GM19351 (cell line): ENCODE measurements at regions not wholly inside any gene's neighbourhood (a gene's known extent, or its start where the extent isn't known, plus 50 kb on each side); places are given as distances from the start of the nearest gene placed in this dataset.

Experiments used
- ATAC-seq: cut with Tn5 transposase; IDR thresholded peaks from one replicate; pipeline ENCODE4 v1.9.1; 2021; ENCODE audit warnings: mild to moderate bottlenecking, moderate library complexity; ENCODE audit not compliant: unreplicated experiment

- ATAC-seq = no peak
Measured at GRCh38 chr2:55973673-55974072, 50.1 kb upstream of the EFEMP1 start.

DNA sequence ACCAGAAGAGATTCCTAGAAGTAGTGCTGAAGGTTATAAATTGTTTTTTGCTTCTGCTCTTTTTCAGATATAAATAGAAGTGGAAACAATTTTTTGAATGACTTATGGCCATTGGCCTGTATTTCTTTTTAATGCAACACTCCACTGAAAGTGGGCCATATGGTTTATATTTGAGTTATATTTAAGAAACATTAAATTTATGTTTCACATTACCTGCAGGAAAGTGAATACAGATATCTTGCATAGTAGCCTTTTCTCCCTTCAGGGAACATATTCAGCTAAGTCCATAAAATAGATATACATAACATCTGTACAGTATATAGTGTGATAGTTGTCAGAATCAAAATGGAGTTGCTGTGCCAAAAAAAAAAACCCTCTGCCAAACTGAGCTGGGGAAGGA is 53.1 kb upstream of the EFEMP1 start:
- no peak for ATAC-seq

DNA sequence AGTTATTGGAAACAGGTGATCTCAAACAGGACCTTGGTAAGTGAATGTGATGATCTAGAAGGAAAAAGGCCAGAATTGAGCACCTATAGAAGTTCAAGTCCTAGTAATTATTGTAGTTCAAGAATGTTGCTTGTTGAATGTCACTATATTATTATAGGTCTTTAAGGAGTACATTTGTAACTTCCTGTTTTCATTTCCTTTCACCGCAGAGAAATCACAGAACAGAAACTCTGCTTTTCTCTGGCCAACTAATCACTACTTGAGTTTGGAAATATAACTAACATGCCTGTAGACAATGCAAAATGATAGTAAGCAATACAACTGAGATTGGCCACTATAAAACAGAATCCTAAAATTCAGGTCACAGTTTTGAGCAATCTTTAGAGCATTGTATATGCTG is 61.8 kb upstream of the EFEMP1 start:
- peak; percentile 98 for ATAC-seq

DNA sequence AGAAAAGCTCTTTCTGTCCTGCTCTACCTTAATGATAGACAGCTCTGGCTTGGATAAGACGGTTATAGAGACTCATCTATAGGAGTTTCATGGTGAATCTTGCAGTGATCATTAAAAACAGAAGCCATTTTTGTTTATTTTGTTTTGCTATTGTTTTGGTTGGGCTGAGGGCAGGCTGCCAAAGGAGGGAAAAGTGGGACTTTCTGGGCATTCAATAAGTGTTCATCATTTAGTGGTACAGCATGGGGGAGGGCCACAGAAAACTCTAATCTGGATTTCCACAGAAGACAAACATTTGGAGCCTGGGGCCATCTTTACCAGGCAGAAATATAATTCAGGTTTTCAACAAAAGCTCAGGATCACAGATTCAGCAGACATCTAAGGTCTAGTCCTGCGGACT is 62.4 kb upstream of the EFEMP1 start:
- ATAC-seq = no peak

DNA sequence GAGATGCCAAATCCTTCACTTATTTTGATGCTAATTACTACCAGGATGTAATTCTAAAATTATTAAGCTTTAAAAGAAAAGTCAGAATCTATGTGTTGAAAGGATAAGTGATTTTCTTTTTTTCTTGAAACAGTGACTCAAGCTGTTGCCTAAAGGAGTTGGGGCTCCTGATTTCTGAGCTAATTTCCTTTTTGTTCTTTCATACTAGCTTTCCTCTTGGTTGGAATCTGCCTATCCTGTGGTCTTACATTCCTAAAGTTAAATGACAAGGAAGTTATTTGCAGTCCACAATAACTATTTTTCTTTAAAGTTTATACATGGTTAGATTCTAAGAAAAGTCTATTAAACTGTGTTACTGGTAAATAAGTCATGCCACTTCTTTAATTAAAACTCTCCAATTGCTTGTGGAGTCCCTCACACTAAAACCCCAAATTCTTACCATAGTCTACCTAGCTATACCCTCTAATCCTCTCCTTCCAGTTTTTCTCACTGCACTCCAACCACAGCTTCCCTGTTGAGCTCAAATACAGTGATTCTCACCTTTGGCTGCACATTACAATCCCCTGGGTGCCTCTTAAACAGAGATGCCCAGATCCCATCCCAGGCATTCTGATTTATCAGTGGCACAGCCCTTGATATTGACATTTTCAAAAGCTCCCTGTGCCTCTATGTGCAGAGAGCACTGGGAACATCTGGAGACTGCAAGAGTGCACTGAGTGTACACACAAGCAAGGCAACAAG is 63.3 kb upstream of the EFEMP1 start:
- no peak for ATAC-seq

DNA sequence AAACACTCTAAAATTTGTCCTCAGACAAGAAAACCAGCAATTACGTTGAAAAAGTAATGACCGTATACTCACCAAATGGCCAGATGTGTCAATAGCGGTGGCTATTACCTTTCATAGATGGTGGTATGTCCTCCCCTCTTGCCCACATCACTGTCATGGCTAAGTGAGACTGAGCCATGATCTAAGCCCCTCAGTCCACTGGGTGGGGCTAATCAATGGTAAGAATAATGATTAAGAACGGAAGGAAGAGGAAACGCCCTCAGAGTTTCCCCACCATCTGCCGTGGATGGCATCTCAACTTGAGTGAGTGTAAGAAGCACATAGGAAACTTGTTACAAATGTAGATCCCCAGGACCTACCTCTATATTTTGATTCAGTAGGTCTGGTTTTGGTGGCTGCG is 65.8 kb upstream of the EFEMP1 start:
- no peak for ATAC-seq

- ATAC-seq = no peak
Measured at GRCh38 chr2:55992455-55992854, 68.9 kb upstream of the EFEMP1 start.

DNA sequence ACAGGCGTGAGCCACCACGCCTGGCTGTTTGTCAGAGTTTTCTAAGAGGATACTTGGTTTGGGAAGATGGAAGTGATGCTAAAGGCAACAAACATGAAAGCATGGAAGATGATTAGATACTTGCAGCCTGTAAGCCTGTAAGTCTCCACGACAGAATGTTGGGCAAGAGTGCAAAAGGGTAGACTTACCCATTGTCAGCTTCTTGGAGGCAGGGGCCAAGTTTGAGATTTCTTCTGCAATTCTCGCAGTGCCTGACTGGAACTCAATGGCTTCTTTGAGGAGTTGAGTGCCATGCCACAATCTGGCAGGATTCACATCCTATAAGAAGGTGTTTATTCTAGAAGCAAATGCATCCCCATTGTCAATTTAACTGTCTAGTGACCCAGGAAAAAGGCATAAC is 70.1 kb upstream of the EFEMP1 start:
- ATAC-seq = no peak

DNA sequence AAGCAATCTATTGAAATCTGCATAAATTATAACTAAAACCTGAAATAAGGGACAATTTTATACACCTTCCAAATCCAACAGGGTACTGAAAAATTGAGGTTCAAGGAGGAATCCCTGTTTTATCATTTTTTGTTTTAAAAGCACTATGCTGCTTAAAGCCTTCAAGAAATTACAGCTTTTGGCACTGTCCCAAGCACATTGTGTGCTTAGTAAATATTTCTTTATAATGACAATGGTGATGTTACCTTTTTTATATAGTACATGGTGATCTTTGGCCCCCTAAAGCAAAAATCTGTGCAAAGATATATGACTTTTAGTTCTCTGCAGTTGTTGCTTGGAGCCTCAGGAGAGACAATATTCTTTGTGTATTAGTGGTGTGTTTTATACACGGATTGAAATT is 71.6 kb upstream of the EFEMP1 start:
- no peak for ATAC-seq

- no peak for ATAC-seq
Measured at GRCh38 chr2:55995902-55996301, 72.3 kb upstream of the EFEMP1 start.

- no peak for ATAC-seq
Measured at GRCh38 chr2:55999231-55999630, 75.6 kb upstream of the EFEMP1 start.

GRCh38 chr2:55999790-56000189 is 76.2 kb upstream of the EFEMP1 start:
- ATAC-seq = no peak

DNA sequence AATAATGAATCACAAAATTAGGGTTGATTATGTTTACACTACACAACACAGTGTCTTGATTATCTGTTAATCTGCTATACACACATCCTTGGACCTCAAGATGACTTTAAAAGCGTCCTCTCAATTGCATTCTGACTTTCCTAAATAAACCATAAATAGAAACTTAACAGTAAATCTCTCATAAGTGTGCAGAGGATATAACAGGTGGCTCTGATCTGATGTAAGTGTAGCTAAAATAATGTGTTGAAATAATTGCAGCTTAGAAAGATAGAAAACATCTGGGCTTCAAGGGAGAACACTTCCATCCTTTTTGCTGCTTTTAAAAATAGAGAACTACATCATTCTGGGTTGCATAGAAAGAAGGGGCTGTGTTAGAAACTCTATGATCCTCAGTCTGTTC is 78.4 kb upstream of the EFEMP1 start:
- no peak for ATAC-seq

DNA sequence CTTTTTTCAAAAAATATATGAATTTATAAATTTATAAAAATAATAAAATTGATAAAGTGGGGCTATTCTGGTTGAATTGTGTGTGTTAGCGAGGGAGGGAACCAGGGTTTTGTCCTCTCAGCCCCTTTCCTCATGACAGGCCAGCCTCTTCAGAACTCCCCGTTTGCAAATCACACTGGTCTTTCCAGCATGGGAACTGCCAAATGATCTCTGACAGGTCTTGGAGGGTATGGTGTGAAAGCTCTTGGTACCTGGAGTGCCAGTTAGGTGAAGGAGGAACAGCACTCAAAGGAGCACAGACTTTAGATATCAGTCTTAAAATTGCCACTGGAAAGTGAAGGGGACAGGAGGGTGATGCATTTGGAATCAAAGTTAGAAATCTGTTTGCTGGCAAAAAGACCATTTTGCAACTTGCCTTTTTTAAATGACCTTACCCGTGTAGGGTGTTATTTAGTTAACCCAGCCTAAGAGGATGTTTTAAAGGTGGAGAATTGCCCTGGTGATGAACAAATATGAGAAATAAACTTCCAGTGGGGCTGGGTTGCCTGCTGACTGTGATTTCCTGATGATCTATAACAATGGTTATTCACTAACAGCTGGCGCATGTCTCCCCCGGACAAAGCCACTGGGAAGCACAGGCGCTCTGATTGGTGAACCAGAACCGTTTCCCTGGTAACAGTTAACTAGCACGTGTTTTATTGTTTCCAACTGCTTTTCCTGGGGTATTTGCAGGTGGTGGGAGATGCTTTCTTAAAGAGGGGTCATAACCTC is 85.3 kb upstream of the EFEMP1 start:
- ATAC-seq = no peak

GRCh38 chr2:56009758-56010458 is 86.3 kb upstream of the EFEMP1 start:
- ATAC-seq = no peak

DNA sequence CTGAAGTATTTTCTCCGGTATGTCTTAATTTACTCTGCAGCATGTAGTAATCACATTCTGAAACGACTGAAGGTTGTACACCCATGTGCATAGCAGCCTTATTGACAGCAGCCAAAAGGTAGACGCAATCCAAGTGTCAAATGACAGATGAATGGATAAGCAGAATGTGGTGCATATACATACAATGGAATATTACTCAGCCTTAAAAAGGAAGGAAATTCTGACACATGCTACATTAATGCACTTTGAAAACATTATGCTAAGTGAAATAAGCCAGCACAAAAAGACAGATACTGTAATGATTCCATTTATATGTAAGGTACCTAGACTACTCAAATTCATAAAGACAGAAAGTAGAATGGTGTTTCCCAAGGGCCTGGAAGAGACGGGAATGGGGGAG is 88.0 kb upstream of the EFEMP1 start:
- ATAC-seq = no peak

DNA sequence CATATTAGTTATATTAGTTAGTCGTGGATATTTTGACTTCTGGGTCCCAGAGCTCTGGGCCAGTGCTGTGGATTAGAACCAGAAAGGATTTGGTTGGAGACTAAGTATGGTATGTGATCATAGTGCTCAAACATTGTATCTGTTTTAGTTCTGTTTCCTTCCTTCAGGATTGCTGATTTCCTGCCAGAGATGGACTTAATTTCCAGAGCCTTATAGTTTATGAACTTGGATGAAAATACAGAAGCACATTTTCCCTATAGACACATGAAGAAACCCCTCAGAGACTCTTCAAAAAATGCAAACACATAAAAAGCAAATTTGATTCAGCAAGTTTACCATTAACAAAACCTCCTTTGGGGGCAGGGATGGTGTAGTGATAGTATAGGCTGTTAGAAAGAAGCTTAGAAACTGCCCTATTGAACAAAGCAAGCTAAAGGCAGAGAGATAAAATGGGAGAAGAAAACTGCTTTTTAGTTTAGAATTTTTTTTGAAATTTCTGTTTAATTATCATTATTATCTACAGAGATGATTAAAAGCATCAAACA is 88.7 kb upstream of the EFEMP1 start:
- no peak for ATAC-seq

- ATAC-seq = no peak
Measured at GRCh38 chr2:56013475-56013874, 89.9 kb upstream of the EFEMP1 start.

DNA sequence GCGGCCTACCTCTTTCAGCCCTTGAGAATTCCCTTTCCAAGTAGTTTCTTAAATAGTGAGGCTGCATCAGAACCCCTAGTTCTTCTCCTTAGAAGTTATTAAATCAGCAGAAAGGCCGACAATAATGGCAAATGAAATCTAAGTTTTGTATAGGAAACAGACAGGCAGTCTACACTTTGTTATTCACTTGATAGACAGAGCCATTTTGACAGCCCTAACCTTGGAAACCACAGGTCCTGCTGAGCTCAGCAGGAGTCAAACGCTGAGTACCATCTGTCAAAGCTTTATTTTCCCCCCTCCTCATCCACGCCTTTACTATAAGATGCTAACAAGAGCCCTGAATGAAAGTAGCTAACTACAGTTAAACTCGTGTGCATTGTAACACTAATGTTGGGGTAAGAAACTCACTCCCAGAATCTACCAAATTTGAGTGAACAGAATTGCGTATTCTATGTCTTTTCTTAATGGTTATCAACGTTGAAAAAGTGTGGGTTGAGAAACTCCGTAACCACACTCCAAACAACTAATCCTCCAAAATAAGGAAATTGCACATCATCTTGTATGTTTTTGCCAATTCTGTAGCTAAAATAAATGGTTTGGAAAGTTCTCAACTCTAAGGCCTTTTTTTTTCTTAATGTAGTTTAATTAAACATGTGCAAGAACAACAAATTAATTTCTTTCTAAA is 90.6 kb upstream of the EFEMP1 start:
- ATAC-seq = no peak

DNA sequence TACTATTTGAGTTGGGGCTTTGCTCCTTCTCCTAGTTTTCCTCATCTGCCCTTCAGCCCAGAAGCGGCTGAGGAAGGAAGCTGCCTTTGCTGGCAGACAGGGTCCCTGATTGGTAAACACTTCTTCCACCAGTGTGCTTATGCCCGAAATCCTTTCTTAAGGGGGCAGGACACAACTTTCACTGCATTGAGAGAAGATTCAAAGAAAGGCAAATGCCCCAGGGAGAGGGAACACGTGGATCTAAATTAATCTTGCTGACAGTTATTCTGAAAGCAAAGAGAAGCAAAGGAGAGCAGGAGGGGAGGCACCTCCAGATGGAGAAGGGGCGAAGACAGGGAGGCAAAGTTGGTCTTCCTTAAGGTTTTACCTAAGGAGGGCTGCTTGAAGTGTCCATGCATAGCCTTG is 92.1 kb upstream of the EFEMP1 start:
- no peak for ATAC-seq

DNA sequence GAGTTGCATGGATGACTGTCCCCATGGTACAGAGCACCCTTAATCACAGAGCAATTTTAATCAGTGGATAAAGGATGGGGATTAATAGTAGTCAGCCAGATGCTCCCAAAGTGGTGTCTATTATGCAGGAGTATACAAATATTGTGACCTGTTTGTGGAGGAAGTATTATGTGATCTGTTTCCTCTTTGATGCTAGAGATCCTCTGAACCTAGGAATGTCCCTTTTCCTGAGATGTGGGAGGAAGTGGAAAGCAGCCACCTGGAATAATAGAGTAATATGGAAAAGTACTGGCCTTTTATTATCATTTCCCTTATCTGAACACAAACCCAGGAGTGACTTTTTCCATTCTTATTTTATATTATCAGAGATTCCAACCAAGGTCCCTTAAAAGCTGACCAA is 94.2 kb upstream of the EFEMP1 start:
- ATAC-seq = no peak
